ENCODE measurements at regions not wholly inside any gene's neighbourhood (a gene's known extent, or its start where the extent isn't known, plus 50 kb on each side); places are given as distances from the start of the nearest gene placed in this dataset.

DNA sequence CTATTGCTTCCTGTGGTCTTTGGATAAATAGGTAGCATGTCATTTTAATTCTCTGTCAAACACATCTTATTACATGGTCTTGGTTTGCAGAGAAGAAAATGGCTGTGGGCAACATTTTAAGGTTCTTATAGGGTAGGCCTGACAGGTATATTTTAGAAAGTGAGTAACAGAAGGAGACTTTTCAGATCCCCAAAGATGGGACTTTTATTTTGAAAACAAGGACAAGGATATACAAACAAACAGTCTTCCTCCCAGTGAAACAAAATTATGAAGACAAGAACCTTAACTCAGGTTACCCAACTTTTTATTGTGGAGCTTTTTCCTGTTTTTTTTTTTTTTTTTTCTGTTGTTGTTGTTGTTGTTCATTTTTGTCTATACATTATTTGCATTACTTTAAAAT, 916.2 kb downstream of the NTRK3 start:
- intact Hi-C loops (cut with DNase I, micrococcal nuclease): no loop called here
- Mint-ChIP-seq H3K9me3 (peaks cover 4% of the 10 kb centered on the region), H3K4me1 (ENCODE audit: low read depth) (no peaks in the 10 kb centered on the region), H3K27me3 (peaks cover 4% of the 10 kb centered on the region), H3K27ac (no peak overlapping the region), H3K4me3 (no peak overlapping the region), H3K36me3 (ENCODE audit: low read depth) (no peaks in the 10 kb centered on the region)
- Histone ChIP-seq H3K27ac (ENCODE audit: low read depth in 1 of 2, low read length in 2 of 2) (no peak overlapping the region), H3K9me3 (ENCODE audit: control insufficient read depth in 1 of 2, insufficient read depth in 1 of 2, low read length in 2 of 2) (peaks cover 0 to 4% of the 10 kb centered on the region in 2 experiments), H3K4me1 (ENCODE audit: insufficient read depth, low read length) (no peaks in the 10 kb centered on the region), H3K4me3 (ENCODE audit: low read length) (no peak overlapping the region), H3K27me3 (ENCODE audit: control insufficient read depth in 1 of 2, insufficient read depth in 2 of 2, low read length in 2 of 2) (no peaks in the 10 kb centered on the region), H3K36me3 (ENCODE audit: insufficient read depth, low read length) (no peaks in the 10 kb centered on the region)
- ChIA-PET POLR2A (no interaction called here), CTCF (interaction anchor here (0.6 to 1.6 kb wide), 2 partner anchors 15 to 77 kb away, joined by 3 to 4 read pairs; no protein-coding TSS in a partner anchor)
- TF ChIP-seq, protein P1, sequence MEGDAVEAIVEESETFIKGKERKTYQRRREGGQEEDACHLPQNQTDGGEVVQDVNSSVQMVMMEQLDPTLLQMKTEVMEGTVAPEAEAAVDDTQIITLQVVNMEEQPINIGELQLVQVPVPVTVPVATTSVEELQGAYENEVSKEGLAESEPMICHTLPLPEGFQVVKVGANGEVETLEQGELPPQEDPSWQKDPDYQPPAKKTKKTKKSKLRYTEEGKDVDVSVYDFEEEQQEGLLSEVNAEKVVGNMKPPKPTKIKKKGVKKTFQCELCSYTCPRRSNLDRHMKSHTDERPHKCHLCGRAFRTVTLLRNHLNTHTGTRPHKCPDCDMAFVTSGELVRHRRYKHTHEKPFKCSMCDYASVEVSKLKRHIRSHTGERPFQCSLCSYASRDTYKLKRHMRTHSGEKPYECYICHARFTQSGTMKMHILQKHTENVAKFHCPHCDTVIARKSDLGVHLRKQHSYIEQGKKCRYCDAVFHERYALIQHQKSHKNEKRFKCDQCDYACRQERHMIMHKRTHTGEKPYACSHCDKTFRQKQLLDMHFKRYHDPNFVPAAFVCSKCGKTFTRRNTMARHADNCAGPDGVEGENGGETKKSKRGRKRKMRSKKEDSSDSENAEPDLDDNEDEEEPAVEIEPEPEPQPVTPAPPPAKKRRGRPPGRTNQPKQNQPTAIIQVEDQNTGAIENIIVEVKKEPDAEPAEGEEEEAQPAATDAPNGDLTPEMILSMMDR (IDR thresholded peaks at IDR 0.05): no peak
- no peak for ATAC-seq (ENCODE audit: poor library complexity)
- no peak for DNase-seq

DNA sequence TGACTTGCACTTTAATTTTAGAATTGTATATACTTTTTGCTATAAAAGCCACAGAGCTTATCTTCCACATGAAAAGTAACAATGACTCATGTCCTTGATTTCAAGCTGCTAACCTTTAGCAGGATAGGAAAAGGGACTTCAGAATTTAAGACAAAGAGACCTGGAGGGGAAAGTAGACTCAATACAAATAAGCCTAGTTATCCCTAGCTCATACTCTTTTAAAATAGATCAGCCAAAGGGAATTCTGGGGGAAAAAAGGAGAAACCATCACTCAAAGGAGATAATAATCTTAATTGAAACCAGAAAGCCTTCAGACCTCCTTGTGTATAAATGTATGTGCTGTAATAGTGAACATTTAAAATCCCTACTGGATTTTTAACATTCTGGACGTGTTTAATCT, 930.3 kb downstream of the NTRK3 start:
- Mint-ChIP-seq H3K27ac (no peak overlapping the region), H3K27me3 (no peaks in the 10 kb centered on the region), H3K36me3 (ENCODE audit: low read depth) (no peaks in the 10 kb centered on the region), H3K4me3 (no peak overlapping the region), H3K4me1 (ENCODE audit: low read depth) (no peaks in the 10 kb centered on the region), H3K9me3 (peaks cover 2% of the 10 kb centered on the region)
- ATAC-seq (ENCODE audit: poor library complexity) (no peak), DNase-seq (no peak)
- Histone ChIP-seq H3K27me3 (ENCODE audit: control insufficient read depth in 1 of 2, insufficient read depth in 2 of 2, low read length in 2 of 2) (no peaks in the 10 kb centered on the region), H3K36me3 (ENCODE audit: insufficient read depth, low read length) (no peaks in the 10 kb centered on the region), H3K4me1 (ENCODE audit: insufficient read depth, low read length) (no peaks in the 10 kb centered on the region), H3K27ac (ENCODE audit: low read depth in 1 of 2, low read length in 2 of 2) (no peak overlapping the region), H3K9me3 (ENCODE audit: control insufficient read depth in 1 of 2, insufficient read depth in 1 of 2, low read length in 2 of 2) (no peaks in the 10 kb centered on the region), H3K4me3 (ENCODE audit: low read length) (no peak overlapping the region)
- ChIA-PET CTCF (no interaction called here), POLR2A (no interaction called here)
- intact Hi-C loops (cut with DNase I, micrococcal nuclease): no loop called here
- TF ChIP-seq, protein P1 (IDR thresholded peaks at IDR 0.05): no peak

DNA sequence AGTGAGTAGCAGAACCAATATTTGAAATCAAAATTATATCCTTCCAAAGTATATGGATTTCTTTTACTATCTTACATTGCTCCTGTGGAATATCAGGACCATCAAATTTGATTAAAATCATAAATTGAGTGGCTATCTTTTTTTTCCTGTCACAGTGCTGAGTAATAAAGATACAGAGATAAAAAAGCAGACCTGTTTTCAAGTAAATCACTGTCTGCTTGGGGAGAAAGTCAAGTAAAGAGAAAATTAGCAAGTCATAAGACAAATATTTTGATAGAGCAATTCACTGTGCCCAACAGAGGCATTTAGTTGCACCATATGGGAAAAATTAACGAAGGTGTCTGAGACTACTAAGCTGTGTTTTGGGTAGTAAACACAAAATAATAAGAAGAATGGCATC, 933.7 kb downstream of the NTRK3 start:
- Histone ChIP-seq H3K27ac (ENCODE audit: low read depth in 1 of 2, low read length in 2 of 2) (no peak overlapping the region), H3K36me3 (ENCODE audit: insufficient read depth, low read length) (no peaks in the 10 kb centered on the region), H3K4me1 (ENCODE audit: insufficient read depth, low read length) (no peaks in the 10 kb centered on the region), H3K4me3 (ENCODE audit: low read length) (no peak overlapping the region), H3K27me3 (ENCODE audit: control insufficient read depth in 1 of 2, insufficient read depth in 2 of 2, low read length in 2 of 2) (no peaks in the 10 kb centered on the region), H3K9me3 (ENCODE audit: control insufficient read depth in 1 of 2, insufficient read depth in 1 of 2, low read length in 2 of 2) (no peaks in the 10 kb centered on the region)
- intact Hi-C loops (cut with DNase I, micrococcal nuclease): no loop called here
- H3K9me3 Mint-ChIP-seq: peaks cover 5% of the 10 kb centered on the region
- H3K27ac Mint-ChIP-seq: no peak overlapping the region
- CTCF ChIA-PET: no interaction called here
- H3K4me3 Mint-ChIP-seq: no peak overlapping the region
- TF ChIP-seq, protein P1 (IDR thresholded peaks at IDR 0.05): no peak
- no peaks in the 10 kb centered on the region for H3K27me3 Mint-ChIP-seq
- DNase-seq (no peak), ATAC-seq (ENCODE audit: poor library complexity) (no peak)
- no peaks in the 10 kb centered on the region for H3K36me3 Mint-ChIP-seq (ENCODE audit: low read depth)
- POLR2A ChIA-PET: no interaction called here
- H3K4me1 Mint-ChIP-seq (ENCODE audit: low read depth): no peaks in the 10 kb centered on the region

All from CD4-positive, alpha-beta T cell (primary cell).